ENCODE measurements at regions not wholly inside any gene's neighbourhood (a gene's known extent, or its start where the extent isn't known, plus 50 kb on each side); places are given as distances from the start of the nearest gene placed in this dataset.

DNA sequence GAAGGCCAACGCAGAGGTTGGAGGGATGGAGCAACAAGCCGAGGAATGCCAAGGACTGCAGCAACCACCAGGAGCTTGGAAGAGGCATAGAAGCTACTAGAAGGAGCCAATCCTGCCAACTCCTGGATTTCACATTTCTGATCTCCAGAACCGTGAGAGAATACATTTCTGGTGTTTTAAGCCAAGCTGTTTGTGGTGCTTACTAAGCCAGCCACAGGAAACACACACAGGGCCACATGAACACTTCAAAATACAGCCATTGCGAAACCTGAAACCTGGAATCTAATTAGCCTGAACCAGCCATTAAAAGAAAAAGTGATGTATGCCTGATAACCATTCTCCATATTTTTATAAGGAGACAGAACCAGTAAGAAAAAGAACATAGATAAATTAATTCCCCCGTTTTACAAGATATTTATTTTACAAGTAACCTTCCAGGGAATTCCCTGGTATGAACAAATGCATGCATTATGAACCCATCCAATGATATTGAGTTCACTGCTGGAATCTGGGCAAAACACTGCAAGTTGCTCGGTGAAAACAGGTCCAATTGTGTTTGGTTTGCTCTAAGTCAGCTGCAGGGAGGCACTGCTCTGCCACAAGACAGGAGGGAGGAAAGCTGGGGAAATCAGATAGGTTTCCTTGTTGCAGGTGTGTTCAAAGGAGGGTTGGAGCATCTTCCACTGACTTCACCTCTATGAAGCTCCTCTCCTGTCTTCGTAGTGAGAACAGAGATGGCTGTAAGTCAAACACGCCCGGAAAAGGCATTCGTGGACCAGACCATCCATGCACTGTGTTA is 70.2 kb downstream of the ETS2 start:
- TF ChIP-seq POLR2AphosphoS5 (IDR thresholded peaks at IDR 0.05) (no peak), POLR2A (IDR thresholded peaks at IDR 0.05) (no peak)
- TF ChIP-seq, protein P1, sequence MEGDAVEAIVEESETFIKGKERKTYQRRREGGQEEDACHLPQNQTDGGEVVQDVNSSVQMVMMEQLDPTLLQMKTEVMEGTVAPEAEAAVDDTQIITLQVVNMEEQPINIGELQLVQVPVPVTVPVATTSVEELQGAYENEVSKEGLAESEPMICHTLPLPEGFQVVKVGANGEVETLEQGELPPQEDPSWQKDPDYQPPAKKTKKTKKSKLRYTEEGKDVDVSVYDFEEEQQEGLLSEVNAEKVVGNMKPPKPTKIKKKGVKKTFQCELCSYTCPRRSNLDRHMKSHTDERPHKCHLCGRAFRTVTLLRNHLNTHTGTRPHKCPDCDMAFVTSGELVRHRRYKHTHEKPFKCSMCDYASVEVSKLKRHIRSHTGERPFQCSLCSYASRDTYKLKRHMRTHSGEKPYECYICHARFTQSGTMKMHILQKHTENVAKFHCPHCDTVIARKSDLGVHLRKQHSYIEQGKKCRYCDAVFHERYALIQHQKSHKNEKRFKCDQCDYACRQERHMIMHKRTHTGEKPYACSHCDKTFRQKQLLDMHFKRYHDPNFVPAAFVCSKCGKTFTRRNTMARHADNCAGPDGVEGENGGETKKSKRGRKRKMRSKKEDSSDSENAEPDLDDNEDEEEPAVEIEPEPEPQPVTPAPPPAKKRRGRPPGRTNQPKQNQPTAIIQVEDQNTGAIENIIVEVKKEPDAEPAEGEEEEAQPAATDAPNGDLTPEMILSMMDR (IDR thresholded peaks at IDR 0.05 in 8 of 11, conservative IDR thresholded peaks at IDR 0.05 in 3 of 11): no peak
